ENCODE measurements at regions not wholly inside any gene's neighbourhood (a gene's known extent, or its start where the extent isn't known, plus 50 kb on each side); places are given as distances from the start of the nearest gene placed in this dataset.
"Not testable (repeated sequence)": the region's sequence is repeated elsewhere in the genome, so short reads cannot be mapped to it uniquely, and the experiment has no call there.

GRCh38 chr7:84730864-84731263, 456.0 kb downstream of the SEMA3D start:
- not testable (repeated sequence) for DNase-seq

- no peak for DNase-seq
These were observed 457.6 kb downstream of the SEMA3D start for GRCh38 chr7:84729284-84729683.

- DNase-seq = no peak
These were observed 464.1 kb downstream of the SEMA3D start for GRCh38 chr7:84722734-84723133.

GRCh38 chr7:84722086-84722485, 464.8 kb downstream of the SEMA3D start:
- DNase-seq = no peak

GRCh38 chr7:84720456-84721097, 466.3 kb downstream of the SEMA3D start:
- DNase-seq = no peak

- DNase-seq = no peak
These were observed 472.1 kb downstream of the SEMA3D start for GRCh38 chr7:84714765-84715164.

- no peak for DNase-seq
These were observed 474.3 kb downstream of the SEMA3D start for GRCh38 chr7:84712374-84713121.

GRCh38 chr7:84710538-84710937, 476.3 kb downstream of the SEMA3D start:
- not testable (repeated sequence) for DNase-seq

- no peak for DNase-seq
These were observed 481.1 kb downstream of the SEMA3D start for GRCh38 chr7:84705706-84706105.

- DNase-seq = no peak
These were observed 481.8 kb downstream of the SEMA3D start for GRCh38 chr7:84705079-84705478.

GRCh38 chr7:84704380-84704779, 482.5 kb downstream of the SEMA3D start:
- no peak for DNase-seq

GRCh38 chr7:84701524-84702306, 485.1 kb downstream of the SEMA3D start:
- no peak for DNase-seq

GRCh38 chr7:84700563-84701370, 486.1 kb downstream of the SEMA3D start:
- no peak for DNase-seq

GRCh38 chr7:84697506-84697905, 489.4 kb downstream of the SEMA3D start:
- DNase-seq = no peak

- DNase-seq = no peak
These were observed 493.4 kb downstream of the SEMA3D start for GRCh38 chr7:84693483-84693882.

GRCh38 chr7:84688671-84689070, 494.1 kb upstream of the SEMA3A start:
- no peak for DNase-seq

GRCh38 chr7:84686373-84686772, 491.8 kb upstream of the SEMA3A start:
- no peak for DNase-seq

GRCh38 chr7:84684836-84685480, 490.4 kb upstream of the SEMA3A start:
- no peak for DNase-seq

- DNase-seq = no peak
These were observed 488.0 kb upstream of the SEMA3A start for GRCh38 chr7:84682543-84682942.

GRCh38 chr7:84678841-84679240, 484.3 kb upstream of the SEMA3A start:
- DNase-seq = no peak

- DNase-seq = no peak
These were observed 482.6 kb upstream of the SEMA3A start for GRCh38 chr7:84677117-84677732.

- no peak for DNase-seq
These were observed 481.0 kb upstream of the SEMA3A start for GRCh38 chr7:84675633-84676034.

Measured in NCI-H1694 treated with DMSO at 0.1 percent for 48 hours (cell line).